AG10803 (cell line): ENCODE measurements at regions not wholly inside any gene's neighbourhood (a gene's known extent, or its start where the extent isn't known, plus 50 kb on each side); places are given as distances from the start of the nearest gene placed in this dataset.

ENCODE experiments used
- DNase-seq: peaks from one replicate; pipeline ENCODE4 v3.0.0; 2010; ENCODE audit warnings: low read depth
- H3K4me3 ChIP-seq: 2 replicates; pipeline ENCODE4 v1.5.1; 2011; ENCODE audit warnings: mild to moderate bottlenecking, low read length, control low read depth
- CTCF ChIP-seq: conservative IDR thresholded peaks from 2 replicates; pipeline ENCODE4 v1.5.1; 2011; ENCODE audit warnings: mild to moderate bottlenecking, low read length, control low read depth, inconsistent platforms

GRCh38 chr5:173547579-173547978, 68.9 kb downstream of the BOD1 start:
- TF ChIP-seq CTCF, result no peak
- peak; percentile 39 for DNase-seq

DNA sequence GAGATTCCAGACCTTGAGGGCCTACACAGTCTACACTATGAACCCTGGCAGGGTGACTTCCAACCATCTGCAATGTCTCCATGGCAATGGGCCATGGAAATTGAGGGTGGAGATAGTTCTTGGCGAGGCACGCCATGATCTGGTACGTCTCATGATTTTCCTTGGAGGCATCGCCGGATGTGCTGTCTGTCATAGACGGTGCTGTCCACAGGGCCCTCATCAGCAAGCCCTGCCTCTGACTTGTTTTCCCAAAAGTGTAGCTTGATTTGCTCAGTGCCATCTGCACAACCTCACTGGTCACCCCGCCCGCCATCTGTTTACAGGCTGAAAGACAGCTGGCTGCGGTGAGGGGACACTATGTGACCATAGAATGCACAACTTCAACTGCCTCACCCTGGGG, 73.5 kb downstream of the BOD1 start:
- TF ChIP-seq CTCF, result no peak
- no peak overlapping the region for H3K4me3 ChIP-seq
- no peak for DNase-seq

More at GRCh38 chr5:173547579-173547978, 68.9 kb downstream of the BOD1 start:
- no peak overlapping the region for H3K4me3 ChIP-seq

GRCh38 chr5:173542159-173542558, 74.3 kb downstream of the BOD1 start:
- TF ChIP-seq CTCF, result no peak
- DNase-seq, result no peak
- H3K4me3 ChIP-seq, result no peak overlapping the region

- no peak for DNase-seq
- no peak overlapping the region for H3K4me3 ChIP-seq
- TF ChIP-seq CTCF, result no peak
Measured at GRCh38 chr5:173538654-173539053, 77.8 kb downstream of the BOD1 start.

- DNase-seq, result no peak
- no peak overlapping the region for H3K4me3 ChIP-seq
- TF ChIP-seq CTCF, result no peak
Measured at GRCh38 chr5:173538018-173538417, 78.4 kb downstream of the BOD1 start.

DNA sequence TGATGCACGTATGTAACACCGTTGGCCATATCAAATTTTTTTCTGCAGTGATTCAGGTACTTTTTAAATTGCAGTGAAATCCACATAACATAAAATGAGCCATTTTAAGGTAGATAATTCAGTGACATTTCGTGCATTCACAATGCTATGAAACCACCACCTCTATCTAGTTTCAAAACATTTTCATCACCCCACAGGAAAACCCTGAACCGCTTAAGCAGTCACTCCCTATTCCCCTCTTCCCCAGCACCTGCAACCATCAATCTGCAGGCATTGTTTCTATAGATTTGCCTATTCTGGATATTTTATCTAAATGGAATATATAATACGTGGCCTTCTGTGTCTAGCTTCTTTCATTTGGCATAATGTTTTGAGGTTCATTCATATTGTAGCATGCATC, 79.2 kb downstream of the BOD1 start:
- no peak overlapping the region for H3K4me3 ChIP-seq
- no peak for TF ChIP-seq CTCF
- no peak for DNase-seq

DNA sequence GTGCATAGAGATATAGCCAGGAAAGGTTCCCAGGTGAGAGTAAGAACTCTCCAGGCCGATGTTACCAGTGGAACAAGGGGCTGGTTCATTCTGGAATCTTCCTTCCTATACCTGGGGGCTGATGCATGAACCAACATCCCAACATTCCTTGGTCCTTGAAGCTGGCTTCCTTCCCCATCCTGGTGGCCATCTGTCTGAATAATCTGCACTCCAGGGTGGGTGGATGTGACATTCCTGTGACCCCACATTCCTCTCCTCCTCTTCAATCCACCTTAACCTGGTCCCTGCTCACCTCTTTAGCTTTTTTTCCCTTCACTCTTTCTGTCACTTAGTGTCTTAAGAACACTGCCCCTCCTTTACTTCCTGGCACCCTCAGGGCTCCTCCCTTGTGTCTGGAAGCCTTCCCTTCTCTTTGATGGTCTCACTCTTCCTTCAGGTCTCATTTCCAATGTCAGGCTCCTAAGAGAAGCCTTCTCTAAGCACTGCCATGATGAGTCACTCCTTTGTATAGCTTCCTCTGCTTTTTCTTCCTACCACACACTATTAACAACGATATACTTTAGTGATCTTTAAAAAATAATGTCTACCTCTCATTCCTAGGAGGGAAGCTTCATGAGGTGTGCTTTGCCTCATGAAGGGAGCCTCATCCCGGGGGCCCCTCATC, 80.3 kb downstream of the BOD1 start:
- no peak for TF ChIP-seq CTCF
- H3K4me3 ChIP-seq, result no peak overlapping the region
- DNase-seq, result no peak
